DMS114 treated with DMSO at 0.1 percent for 48 hours (cell line): ENCODE measurements at regions not wholly inside any gene's neighbourhood (a gene's known extent, or its start where the extent isn't known, plus 50 kb on each side); places are given as distances from the start of the nearest gene placed in this dataset.
"Not testable (repeated sequence)": the region's sequence is repeated elsewhere in the genome, so short reads cannot be mapped to it uniquely, and the experiment has no call there.

ENCODE experiments used
- DNase-seq: peaks from one replicate; lab custom pipeline; 2025; ENCODE audit not compliant: unreplicated experiment; lab: John Stamatoyannopoulos, UW

DNA sequence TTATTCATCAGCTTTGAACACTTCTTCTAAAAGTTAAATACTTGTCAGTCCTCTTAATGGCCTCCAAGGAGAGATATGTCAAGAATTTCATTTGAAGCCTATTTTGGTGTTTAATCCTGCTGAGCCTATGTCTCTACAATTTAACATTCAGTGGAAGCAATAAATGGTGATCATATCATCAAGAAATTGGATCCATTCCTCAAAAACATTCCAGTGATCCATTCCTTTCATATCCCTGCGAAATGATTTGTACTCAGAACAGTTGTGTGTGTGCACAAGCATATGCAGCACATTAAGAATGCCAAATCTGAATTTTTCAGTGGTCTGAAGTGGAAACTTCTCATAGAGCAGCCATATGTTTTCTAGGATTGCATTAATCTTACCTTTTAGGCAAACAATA lies 373.7 kb upstream of the SYT1 start:
- no peak for DNase-seq

DNA sequence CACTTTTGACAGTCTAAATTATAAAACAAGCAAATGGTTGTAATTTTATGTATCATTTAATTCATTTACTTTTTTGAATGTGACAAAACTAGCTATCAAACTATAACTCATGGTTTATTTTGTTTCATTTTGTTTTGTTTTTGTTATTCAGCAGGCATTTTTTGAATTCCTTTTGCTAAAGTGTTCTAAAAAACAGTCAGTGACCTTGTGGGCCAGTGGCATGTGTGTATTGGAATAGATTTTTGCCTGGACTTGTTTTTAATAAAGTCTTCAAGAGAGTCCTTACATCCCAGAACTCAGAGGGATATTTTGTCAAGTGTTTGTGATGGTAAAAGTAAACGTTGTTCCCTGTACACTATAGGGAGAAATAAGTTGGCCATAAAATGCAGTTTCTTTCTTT lies 369.7 kb upstream of the SYT1 start:
- DNase-seq, result no peak

DNA sequence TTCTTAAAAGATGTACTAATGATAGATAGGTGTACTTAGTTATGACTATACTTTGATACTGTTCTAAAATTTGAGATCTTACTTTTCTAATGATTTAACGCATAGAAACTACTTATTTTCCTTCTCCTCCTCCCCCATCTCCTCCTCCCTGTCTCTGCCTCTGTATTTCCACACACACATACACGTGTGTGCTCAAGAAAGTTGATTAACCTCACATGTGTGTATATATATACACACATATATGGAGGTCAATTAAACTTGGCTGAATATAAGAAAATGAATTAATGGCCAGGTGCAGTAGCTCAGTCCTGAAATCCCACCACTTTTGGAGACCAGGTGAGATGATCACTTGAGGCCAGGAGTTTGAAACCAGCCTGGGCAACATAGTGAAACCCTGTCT lies 362.7 kb upstream of the SYT1 start:
- DNase-seq, result no peak

DNA sequence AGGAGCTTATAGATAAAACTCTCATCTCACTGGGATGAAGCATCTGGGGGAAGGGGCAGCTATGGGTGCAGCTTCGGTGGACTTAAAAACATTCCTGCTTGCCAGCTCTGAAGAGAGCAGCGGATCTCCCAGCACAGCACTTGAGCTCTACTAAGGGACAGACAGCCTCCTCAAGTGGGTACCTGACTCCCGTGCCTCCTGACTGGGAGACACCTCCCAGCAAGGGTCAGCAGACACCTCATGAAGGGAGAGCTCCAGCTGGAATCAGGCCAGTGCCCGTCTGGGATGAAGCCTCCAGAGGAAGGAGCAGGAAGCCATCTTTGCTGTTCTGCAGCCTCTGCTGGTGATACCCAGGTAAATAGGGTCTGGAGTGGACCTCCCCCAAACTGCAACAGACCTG lies 345.2 kb upstream of the SYT1 start:
- no peak for DNase-seq

DNA sequence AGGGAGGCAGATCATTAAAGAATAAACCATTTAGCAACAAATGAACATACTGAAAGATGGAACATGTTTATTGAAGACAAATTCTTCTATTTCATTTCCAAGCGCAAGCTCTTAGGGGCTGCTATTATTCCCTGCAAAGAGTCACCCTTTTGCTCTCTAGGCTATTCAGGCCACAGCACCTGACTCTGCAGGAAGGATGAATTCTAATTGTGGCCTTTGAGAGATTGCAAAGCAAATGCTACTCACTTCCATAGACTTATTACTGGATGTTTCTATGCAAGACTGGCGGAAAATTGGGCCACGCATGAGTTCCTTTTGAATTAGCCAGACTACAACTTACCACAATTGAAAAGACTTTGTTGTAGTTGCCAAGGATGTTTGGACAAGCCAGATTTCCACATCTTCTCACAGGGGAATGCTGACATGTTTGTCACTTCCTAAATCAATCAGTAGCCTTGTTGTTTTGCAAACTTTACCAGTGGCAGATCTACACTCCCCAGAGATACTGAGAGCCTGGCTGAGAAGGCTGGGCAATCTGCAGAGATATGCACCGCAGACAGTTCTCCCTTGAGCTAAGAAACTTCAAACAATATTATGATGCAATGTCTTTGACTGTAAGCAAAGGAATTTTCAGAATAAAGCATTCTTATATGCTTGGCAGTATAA lies 334.3 kb upstream of the SYT1 start:
- no peak for DNase-seq

GRCh38 chr12:78531831-78532458 lies 332.6 kb upstream of the SYT1 start:
- no peak for DNase-seq

DNA sequence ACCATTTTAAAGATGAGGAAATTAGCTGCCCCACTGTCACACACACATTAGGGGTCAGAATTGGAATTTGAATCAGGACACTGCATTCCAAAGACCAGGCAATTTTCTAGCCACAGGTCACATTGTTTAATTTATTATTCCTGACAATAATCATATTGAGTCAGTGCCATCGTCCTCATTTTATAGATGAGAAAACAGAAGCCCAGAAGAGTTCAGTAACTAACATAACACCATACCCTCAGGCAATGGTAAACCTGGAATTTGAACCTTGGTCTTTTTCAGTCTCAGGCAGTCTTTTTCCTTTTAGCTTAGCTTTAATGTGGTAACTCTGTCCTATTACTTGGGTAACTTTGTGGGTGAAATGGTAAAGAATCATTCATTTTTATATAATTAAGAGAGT lies 330.3 kb upstream of the SYT1 start:
- DNase-seq, result no peak

DNA sequence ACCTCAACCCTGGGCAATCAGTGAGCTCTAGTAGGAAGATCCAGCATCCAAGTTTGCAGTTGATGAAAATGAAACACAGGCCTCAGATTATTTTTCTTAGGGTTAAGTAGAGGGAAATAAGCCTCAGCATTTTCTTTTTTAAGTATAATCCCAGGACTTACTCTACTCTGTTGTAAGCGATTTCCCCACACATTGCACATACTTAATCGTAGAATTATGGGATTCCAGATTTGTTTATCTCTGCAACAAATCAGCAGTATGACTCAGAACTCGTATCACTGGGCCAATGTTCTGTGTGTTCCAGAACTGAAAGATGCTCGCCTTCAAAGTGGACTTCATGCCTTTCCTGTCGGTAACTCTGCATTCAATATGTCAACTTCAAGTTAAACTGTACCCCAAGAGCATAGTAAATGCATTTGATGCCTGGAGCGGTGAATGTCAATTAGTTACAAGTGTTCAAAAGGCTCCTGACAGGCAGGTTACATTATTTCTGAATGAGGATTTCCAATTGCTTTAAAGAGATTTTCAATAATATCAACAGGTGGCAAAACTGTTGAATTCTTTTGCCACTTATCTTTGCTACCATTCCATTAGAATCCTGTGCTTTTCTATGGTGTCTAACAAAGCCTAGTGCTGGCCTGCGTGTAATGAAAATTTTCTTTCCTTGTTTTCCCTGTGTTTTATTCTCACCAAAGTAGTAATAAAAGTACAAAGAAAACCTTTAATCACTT lies 323.8 kb upstream of the SYT1 start:
- no peak for DNase-seq

- no peak for DNase-seq
Measured at GRCh38 chr12:78550831-78551230, 313.7 kb upstream of the SYT1 start.

GRCh38 chr12:78555802-78556201 lies 308.8 kb upstream of the SYT1 start:
- no peak for DNase-seq

DNA sequence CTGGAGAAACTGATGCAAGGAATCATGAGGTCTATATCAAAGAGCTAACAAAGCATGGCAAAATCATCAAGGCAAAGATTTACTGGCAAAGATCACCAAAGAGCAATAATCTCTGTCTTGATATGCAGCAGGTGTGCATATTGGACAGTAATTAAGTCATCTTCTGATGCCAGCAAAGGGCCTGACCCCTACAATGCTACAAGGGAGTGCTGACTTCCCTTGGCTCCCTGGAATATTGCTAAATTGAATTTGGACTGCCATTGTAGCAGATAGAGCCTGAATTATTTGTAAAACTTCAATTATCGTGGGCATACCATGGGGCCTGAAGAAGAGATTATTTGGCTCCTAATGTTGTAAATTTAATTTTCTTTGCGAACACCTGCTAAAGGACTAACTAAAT lies 307.9 kb upstream of the SYT1 start:
- DNase-seq, result no peak

- no peak for DNase-seq
Measured at GRCh38 chr12:78559416-78559815, 305.2 kb upstream of the SYT1 start.

- no peak for DNase-seq
Measured at GRCh38 chr12:78559886-78560285, 304.7 kb upstream of the SYT1 start.

- DNase-seq, result no peak
Measured at GRCh38 chr12:78560633-78561032, 303.9 kb upstream of the SYT1 start.

DNA sequence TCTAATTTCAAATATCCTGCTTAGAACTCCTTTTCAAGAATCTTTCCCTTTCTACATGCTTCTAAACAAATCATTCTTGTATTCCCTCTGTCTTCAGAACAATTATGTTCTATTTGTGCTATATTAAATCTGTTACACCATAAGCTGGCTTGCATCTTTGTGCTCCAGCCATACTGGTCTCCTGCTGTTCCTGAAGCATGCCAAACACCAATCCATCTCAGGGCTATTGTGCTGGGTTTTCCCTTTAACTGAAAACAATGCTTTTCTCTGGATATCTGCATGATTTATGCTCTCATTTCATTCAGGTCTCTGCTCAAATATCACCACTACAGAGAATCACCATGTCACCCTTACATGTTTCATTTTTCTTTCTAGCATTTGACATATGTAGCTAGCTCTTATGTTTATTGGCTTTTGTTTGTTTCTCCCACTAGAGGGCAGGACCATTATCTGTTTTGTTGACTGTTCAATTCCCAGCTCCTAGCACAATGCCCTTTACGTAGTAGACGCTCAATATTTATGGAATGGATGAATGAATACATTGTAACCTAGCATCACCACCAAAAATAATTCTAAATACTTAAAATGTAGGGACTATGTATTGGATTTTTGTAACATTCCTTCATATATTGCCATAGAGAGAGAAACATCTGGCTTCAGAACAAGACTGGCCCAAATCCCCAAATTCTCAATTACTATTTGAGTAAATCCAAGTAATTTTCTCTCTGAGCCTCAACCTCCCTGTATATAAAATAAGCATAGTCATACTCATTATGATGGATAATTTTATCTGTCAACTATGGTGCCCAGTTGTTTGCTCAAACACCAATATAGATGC lies 302.0 kb upstream of the SYT1 start:
- peak; percentile 3 for DNase-seq

- DNase-seq, result no peak
Measured at GRCh38 chr12:78563826-78564225, 300.7 kb upstream of the SYT1 start.

DNA sequence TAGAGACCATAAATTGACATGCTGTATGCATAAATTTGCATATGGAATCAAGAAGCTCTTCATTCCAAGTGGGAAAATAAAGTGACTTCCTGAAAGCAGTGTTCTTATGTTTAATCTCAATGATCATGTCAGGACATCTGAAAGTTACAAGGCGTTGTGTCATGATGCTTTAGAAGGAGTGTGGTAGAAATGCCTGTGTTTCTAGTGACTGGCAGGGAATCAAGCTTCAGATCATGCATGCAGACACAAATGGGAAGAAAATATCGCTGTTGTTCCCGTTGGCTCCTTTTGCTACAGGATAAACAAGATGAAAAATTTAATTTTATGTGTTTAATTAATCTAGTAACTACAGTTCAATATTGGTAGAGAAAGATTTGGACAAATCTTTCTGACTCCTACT lies 298.1 kb upstream of the SYT1 start:
- no peak for DNase-seq

GRCh38 chr12:78568321-78569020 lies 296.1 kb upstream of the SYT1 start:
- DNase-seq, result no peak

- no peak for DNase-seq
Measured at GRCh38 chr12:78571953-78572352, 292.6 kb upstream of the SYT1 start.

- not testable (repeated sequence) for DNase-seq
Measured at GRCh38 chr12:78575208-78575607, 289.4 kb upstream of the SYT1 start.

- DNase-seq, result no peak
Measured at GRCh38 chr12:78579846-78580245, 284.7 kb upstream of the SYT1 start.
